HG02981 (cell line): ENCODE measurements at regions not wholly inside any gene's neighbourhood (a gene's known extent, or its start where the extent isn't known, plus 50 kb on each side); places are given as distances from the start of the nearest gene placed in this dataset.
"Not testable (repeated sequence)": the region's sequence is repeated elsewhere in the genome, so short reads cannot be mapped to it uniquely, and the experiment has no call there.

Experiments
- ATAC-seq: cut with Tn5 transposase; IDR thresholded peaks from one replicate; pipeline ENCODE4 v1.9.1; 2021; ENCODE audit warnings: mild to moderate bottlenecking, moderate library complexity; ENCODE audit not compliant: unreplicated experiment

DNA sequence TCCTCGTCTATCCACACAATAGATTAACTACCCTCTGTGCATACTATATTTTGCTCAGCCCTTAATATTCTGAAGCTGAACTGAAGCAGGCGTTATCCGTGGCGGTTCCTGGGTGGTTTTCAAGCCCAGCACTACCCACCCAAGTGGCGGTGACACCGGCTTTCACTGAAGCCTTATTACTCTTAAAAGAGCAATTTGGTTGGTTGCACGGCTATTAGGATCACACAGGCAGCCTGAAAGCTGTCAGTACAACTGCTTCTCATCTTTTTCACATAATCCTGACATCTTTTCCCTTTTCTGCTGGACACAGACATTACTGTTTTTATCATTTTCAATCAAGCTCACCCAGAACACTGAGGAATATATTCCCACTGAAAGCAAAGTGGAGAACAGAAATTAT, 525.3 kb upstream of the ZNF717 start:
- ATAC-seq, result no peak

DNA sequence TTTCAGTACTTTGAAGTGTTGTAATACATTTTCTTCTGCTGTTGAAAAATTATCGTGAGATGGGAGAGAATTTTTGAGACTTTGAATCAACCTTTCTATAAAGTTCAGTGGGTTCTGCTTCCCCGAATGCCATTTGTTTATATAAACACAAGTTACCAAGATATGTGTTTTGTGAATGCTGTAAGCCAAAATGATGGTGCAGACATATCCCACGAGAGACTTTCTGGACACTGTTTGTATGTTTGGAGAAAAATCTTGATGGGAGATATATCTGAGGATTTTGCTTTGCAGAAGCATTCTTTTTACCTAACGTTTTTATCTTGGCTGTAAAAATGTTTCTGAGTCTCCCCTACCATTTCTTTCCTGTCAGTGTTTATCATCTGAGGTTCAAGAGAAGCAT, 526.6 kb upstream of the ZNF717 start:
- no peak for ATAC-seq

DNA sequence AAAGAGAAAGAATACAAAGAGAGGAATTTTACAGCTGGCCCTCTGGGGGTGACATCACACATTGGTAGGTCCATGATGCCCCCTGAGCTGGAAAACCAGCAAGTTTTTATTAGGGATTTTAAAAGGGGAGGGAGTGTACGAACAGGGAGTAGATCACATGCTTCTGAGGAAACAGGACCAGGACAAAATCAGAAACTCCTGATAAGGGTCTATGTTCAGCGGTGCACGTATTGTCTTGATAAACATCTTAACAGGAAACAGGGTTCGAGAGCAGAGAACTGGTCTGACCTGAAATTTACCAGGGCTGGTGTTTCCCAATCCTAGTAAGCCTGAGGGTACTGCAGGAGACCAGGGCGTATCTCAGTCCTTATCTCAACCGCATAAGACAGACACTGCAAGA, 530.6 kb upstream of the ZNF717 start:
- ATAC-seq, result not testable (repeated sequence)

DNA sequence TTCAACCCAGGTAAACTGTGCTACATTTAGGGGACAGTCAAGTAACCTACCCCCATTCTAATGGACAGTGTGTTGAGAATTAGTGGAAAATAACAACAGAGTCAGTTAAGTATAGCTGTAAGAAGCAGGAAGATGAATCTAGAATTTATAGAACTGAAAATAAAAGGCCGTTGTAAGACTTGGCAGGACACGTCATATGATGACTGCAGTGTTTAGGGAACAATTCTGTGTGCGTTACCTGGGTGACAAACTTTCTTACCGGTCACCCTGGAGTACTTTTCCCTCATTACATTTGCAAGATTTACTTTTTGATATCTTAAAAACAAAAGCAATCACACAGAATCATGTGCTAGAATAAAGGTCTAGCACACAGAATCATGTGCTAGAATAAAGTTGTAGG, 536.3 kb upstream of the ZNF717 start:
- no peak for ATAC-seq

DNA sequence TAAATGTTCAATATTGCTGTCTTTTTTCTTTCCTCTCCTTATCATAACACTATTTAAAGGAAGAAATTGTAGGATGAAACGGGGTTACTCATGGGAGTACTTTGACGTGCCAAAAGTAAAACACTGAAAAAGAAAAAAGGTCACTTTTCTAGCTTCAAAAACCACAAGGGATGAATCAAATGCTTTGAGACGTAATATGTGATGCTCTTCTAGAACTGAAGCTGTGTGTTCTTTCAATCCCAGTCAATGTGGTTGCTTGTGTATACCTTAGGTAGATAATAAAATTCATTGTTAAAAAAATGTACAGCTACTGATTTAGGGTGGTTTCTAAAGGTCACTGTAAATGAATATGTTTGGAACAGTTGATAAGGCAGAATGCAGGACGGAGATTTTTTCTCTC, 538.8 kb upstream of the ZNF717 start:
- ATAC-seq, result no peak

- no peak for ATAC-seq
Observed at GRCh38 chr3:76345878-76346277, 560.5 kb upstream of the ZNF717 start.

- no peak for ATAC-seq
Observed at GRCh38 chr3:76346690-76347089, 561.3 kb upstream of the ZNF717 start.

GRCh38 chr3:76349715-76350480, 564.5 kb upstream of the ZNF717 start:
- no peak for ATAC-seq

DNA sequence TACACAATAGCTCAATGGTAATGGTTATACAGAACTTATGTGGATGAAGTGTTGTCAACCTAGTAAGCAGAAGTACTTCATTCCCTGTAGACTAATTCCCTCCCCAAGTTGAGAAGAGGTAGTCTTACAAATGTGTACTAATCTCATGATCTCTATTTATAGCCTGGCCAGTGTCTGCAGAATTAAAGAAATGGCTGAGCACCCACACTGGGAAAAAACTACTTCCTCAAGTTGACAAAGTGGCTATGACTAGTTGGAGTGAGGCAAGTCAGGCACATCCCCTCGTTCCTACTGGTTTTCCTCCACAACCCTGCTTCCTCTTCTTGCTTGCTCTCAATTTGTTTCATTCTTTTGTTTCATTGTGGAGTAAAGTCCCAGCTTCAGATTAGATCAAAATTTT, 566.7 kb upstream of the ZNF717 start:
- ATAC-seq, result no peak

GRCh38 chr3:76352511-76353284, 567.3 kb upstream of the ZNF717 start:
- no peak for ATAC-seq

DNA sequence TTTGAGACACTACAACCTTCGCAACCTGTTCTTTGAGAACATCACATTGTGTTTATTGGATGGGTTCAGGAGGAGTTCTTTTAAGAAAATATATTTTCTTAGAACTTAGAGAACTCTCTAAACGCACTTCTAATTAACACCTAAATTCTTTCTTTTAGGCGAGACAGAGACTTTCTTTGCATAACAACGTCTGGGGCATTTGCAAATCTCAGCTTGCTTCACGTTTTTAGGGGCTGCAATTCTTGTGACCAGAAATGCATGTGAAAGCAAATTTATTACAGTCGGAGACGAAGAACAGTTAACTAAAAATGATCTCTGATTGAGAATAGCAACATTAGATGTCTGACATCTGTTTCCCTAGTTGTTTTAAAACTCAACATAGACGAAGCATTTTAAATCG, 568.3 kb upstream of the ZNF717 start:
- ATAC-seq, result no peak

DNA sequence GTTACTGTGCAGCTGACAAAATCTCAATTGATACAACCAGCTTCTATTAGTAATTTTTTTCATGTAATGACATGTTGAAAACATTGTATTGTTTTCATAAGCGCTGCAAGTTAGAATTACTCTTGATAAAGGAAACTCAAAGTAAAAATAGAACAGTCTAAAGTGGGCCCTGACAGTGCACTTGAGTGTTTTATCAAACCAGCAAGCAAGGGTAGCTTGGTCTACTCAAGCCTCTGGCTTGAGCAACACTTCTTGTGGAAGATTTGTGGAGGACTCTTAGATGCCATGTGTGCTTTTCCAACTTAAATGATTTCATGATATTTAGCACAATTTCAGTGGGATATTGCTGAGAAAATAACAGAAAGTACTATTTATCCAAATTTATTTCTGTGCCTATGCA, 575.7 kb upstream of the ZNF717 start:
- ATAC-seq, result no peak

- ATAC-seq, result no peak
Observed at GRCh38 chr3:76362643-76363042, 577.3 kb upstream of the ZNF717 start.

GRCh38 chr3:76365275-76365674, 579.9 kb upstream of the ZNF717 start:
- no peak for ATAC-seq

GRCh38 chr3:76367281-76367680, 581.9 kb upstream of the ZNF717 start:
- no peak for ATAC-seq

- ATAC-seq, result no peak
Observed at GRCh38 chr3:76369170-76369569, 583.8 kb upstream of the ZNF717 start.

- ATAC-seq, result no peak
Observed at GRCh38 chr3:76370749-76371520, 585.6 kb upstream of the ZNF717 start.

DNA sequence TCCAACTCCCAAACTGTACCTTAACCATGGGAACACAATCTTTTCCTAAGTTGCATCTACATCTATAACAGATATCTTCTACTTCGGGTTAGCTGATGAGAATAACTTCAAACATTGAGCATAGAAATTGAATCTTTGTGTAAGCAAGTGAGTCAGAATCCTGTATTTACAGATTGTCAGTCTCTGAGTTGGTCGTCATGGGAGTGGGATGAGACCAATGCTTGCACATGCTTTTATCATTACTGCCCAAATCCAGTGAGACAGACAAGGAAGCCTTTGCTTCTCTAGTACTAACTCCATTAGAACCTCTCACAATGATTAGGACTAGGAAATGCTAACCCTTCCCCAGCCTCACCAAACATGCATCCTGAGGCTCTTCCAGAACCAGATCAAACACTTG, 587.1 kb upstream of the ZNF717 start:
- no peak for ATAC-seq

DNA sequence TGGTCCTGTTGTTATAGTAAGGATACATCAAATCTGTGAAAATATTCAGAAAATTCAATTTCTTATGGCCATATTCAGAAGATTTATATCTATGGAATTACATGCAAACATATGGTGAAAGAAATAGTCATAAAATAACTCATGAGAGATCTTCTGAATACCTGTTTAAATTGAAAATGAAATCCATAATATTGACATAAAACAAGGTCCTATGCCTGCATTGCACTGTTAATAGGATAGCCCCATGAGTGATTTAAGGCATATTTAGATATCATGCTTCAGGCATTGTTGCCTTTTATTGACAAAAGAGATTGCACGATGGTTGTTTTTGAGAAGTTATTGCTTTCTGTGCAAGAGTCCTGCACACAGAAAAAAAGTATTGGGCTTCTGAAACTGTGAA, 591.7 kb upstream of the ZNF717 start:
- no peak for ATAC-seq

- no peak for ATAC-seq
Observed at GRCh38 chr3:76378789-76379188, 593.4 kb upstream of the ZNF717 start.

DNA sequence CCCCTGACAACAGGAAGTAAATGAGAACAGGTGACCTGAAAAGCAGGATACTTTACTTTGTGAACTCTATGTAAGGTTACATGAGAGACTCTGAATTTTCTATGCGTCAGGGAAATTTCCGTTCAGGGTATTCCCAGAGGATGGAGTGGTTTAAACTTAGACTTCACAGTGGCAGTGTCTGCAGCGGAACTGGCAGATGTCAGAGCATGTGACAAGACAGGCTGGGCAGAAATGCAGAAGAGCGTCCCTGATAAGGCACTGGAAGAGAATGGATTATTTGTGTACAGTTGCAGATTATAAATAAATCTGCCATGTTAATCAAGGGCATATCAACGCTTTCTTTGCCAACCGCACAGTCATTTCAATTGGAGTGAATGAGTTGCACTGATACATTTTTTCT, 598.4 kb upstream of the ZNF717 start:
- no peak for ATAC-seq

GRCh38 chr3:76387000-76387399, 601.7 kb upstream of the ZNF717 start:
- ATAC-seq, result no peak
